HPDE6-E6E7 (cell line): ENCODE measurements at regions not wholly inside any gene's neighbourhood (a gene's known extent, or its start where the extent isn't known, plus 50 kb on each side); places are given as distances from the start of the nearest gene placed in this dataset.

Experiments
- DNase-seq: peaks from one replicate; pipeline ENCODE4 v3.0.0; 2011; ENCODE audit warnings: missing footprints; ENCODE audit errors: extremely low spot score

- no peak for DNase-seq
Observed at GRCh38 chr13:89571676-89572075, 1775.8 kb upstream of the MIR17HG start.

- DNase-seq, result no peak
Observed at GRCh38 chr13:89574077-89574476, 1773.4 kb upstream of the MIR17HG start.

- no peak for DNase-seq
Observed at GRCh38 chr13:89577301-89577700, 1770.2 kb upstream of the MIR17HG start.

DNA sequence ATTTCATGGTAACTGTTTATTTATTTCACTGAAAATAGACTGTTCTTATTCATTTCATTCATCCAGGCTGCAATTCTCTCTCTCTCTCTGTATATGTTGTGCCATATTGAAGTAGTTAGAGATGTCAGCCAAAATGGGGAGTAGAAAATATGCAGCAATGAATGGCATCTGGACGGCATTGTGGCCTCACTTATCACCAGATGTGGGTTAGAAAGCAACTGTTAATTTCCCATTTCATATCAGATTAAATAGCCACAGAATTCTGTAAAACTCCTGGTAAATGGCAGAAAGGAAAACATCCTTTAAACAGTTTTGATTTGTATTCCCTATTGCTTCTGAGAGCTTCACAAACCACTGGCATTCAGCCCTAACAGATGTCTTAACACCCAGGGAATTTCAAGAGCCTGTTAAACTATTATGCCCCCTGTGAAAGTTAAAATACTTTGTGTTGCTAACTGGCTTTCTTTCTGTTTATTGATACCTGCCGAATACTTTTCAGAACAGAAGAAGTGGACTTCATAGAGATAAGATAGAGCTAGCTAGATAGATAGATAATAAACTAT, 1763.3 kb upstream of the MIR17HG start:
- DNase-seq, result no peak

GRCh38 chr13:89602655-89603054, 1744.8 kb upstream of the MIR17HG start:
- DNase-seq, result no peak

GRCh38 chr13:89603187-89603586, 1744.3 kb upstream of the MIR17HG start:
- DNase-seq, result no peak

GRCh38 chr13:89609318-89609717, 1738.2 kb upstream of the MIR17HG start:
- DNase-seq, result no peak

DNA sequence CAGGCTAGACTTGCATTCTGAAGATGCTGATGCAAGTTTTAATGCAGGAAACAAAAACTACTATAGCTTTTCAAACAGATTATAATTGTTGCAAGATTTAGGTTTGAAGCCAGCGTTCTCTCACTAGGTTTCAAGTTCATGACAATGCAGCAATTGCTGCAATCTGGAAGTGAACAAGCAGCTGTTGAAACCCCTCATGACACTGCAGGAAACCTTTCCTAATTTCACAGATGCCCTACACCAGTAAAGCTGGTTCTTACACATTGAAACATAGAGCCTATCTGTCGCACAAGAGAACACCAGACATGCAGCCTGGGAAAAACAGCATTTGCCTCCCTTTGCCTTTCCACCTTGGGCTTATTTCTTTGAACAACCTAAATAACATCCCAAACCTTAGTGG, 1737.2 kb upstream of the MIR17HG start:
- no peak for DNase-seq

DNA sequence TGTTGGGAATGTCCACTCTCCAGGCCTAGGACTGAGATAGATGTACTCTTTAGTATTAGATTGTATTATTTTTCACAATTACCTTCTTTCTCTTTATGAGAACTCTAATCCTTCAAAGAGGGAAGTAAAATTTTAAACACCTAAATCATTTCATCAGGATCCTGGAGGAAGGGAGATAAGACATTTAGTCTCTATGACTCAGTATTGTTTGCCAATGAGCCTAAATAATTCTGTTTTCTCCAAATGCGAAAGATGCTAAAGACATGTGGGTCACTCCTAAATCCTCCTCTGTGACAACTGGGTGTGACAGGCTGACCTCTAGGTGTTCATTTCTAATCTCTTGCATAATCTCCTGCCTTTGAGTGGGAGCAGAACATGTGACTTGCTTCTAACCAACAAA, 1736.6 kb upstream of the MIR17HG start:
- DNase-seq, result no peak

DNA sequence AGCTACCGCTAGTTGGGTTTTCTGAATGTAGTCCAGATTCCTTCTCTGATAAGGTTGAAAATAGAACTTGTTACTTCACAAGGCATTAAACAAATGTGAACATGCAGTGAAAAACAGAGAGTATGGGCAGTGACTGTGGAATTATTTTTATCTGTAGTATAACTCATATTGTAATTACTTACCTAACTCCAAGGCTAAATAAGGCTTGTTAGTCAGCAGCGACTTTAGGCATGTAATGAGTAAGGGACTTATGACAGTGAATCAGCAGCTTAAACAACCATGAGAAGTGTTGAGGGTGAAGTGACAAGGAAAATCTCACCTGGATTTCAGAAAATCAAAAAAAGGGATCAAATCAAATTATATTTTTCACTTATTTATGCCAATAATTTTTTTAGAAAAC, 1719.5 kb upstream of the MIR17HG start:
- DNase-seq, result peak; percentile 17

- DNase-seq, result no peak
Observed at GRCh38 chr13:89628567-89628966, 1718.9 kb upstream of the MIR17HG start.

DNA sequence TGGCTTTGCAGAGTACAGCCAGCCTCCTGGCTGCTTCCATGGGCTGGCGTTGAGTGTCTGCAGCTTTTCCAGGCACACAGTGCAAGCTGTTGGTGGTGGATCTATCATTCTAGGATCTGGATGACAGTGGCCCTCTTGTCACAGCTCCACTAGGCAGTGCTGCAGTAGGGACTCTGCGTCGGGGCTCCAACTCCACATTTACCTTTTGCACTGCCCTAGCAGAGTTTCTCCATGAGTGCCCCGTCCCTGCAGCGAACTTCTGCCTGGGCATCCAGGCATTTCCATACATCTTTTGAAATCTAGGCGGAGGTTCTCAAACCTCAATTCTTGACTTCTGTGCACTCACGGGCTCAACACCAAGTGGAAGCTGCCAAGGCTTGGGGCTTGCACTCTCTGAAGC, 1697.3 kb upstream of the MIR17HG start:
- DNase-seq, result no peak

GRCh38 chr13:89660752-89661151, 1686.7 kb upstream of the MIR17HG start:
- DNase-seq, result peak; percentile 3

GRCh38 chr13:89673789-89674311, 1673.6 kb upstream of the MIR17HG start:
- DNase-seq, result no peak

GRCh38 chr13:89678466-89679121, 1668.9 kb upstream of the MIR17HG start:
- no peak for DNase-seq

GRCh38 chr13:89684896-89685295, 1662.6 kb upstream of the MIR17HG start:
- no peak for DNase-seq

- DNase-seq, result no peak
Observed at GRCh38 chr13:89686171-89686570, 1661.3 kb upstream of the MIR17HG start.

GRCh38 chr13:89687066-89687465, 1660.4 kb upstream of the MIR17HG start:
- no peak for DNase-seq

GRCh38 chr13:89688918-89689317, 1658.6 kb upstream of the MIR17HG start:
- DNase-seq, result no peak

DNA sequence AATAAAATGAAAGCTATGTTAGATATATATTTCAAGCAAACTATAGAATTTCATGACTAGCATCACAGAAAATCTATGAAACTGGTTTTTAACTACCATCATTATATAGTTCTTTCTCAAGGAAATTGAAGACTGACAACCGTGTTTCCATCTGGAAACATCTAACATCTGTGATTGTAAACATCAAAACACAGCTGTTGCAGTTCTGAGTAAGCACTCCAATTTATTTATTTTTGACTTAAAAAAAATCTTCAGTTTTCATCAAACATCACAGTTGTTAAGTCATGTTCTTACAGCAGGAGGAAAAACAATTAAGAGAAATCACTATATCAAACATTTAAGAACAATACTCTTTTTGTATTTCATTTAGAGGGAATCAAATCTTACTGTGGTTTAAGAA, 1653.0 kb upstream of the MIR17HG start:
- no peak for DNase-seq

DNA sequence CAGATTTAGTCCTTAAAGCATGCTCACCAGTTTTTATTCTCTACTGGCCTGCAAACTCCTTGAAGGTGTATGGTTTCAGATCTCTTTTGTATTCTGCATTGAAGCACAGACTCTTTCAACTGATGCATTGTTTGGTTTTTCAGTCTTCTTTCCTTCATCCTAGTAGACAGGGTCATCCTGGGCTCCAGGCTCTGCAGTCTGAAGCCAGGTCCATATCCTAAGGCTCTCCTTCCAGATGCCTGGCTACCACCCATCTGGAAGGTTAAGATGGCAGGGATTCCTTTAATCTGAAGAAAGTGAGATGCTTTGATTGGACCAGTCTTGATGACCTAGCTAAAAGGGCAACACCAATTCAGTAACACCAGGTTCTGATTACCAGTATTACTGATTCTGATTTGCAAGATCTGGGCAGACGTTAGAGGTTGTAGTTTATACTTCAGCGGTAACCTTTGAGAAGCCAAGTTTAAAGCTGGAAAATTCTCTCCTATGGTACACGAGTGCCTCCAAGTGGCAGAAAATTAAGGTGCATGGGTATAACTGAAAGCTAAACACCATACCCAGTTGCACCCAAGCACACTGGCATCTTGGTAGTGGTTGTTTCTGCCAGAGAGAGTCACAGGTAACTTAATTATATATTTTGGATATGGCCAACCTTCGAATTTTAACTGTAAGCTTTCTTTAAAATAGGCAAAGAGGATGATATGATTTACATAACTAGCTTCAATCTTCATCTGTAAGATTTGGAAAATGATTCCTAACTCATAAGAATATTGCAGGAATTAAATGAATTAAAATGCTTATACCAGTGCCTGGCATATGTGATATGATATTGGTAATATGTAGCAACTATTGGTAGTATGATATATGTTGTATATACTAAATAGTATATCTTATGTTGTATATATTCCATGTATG, 1651.9 kb upstream of the MIR17HG start:
- DNase-seq, result peak; percentile 14

DNA sequence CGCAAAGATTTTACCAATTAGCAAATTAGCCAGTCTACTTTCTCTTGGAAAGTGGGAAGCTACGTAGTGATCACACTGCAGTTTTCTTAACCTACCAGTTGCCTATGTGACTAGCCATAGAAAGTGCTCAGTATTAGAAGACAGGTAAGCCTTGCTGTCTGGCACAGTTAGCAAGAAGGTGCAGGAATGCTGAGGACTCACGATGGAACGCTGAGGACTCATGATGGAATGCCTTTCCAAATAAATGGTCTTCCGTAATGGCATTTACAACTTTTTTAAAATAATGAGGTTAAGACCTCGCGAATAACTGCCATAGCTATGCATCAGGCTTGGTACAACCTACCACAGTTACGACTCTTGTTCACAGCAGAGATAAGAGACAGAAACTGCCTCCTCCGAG, 1645.6 kb upstream of the MIR17HG start:
- DNase-seq, result no peak

DNA sequence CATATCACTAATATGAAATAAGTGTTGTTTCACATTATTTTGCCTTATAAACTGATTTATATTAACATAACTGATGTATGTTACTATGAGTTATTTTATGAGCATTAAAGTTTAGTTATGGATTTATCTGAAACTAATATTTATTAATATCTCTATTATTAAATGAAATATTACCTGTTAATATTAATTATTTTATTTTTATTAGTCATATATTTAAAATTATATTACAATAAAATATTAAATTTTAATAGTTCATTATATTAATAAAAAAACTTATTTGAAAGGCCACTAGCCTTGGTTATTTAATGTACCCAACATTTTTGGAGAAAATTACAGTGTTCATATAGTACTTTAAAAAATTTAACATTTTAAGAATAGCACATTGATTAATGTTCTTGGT, 1643.4 kb upstream of the MIR17HG start:
- DNase-seq, result no peak
